HepG2 (cell line): ENCODE measurements at regions not wholly inside any gene's neighbourhood (a gene's known extent, or its start where the extent isn't known, plus 50 kb on each side); places are given as distances from the start of the nearest gene placed in this dataset.

Experiments used
- CREB1 ChIP-seq, 2 experiments: fragments of 450-650 bp in 1 of 2; IDR thresholded peaks; 2 replicates each; pipeline ENCODE4 v1.6.1; 2016 to 2017; ENCODE audit warnings: control low read depth in 1 of 2, mild to moderate bottlenecking in 1 of 2, missing compliant biosample characterization in 1 of 2, missing genetic modification characterization in 1 of 2
- FOXK2 ChIP-seq: fragments of 450-650 bp; IDR thresholded peaks from 2 replicates; pipeline ENCODE4 v1.6.1; 2016
- GABPB1 ChIP-seq: IDR thresholded peaks from 2 replicates; pipeline ENCODE4 v1.6.1; 2016; ENCODE audit warnings: mild to moderate bottlenecking, missing genetic modification reagents, moderate library complexity, missing compliant biosample characterization
- MLLT10 ChIP-seq: sonication (generic); formaldehyde crosslinking; IDR thresholded peaks from 2 replicates; pipeline ENCODE4 v1.4.0; 2020; ENCODE audit warnings: missing genetic modification reagents
- MTERF4 ChIP-seq: sonication (generic); formaldehyde crosslinking; IDR thresholded peaks from 2 replicates; pipeline ENCODE4 v1.8.0; 2023; ENCODE audit warnings: mild to moderate bottlenecking, missing genetic modification reagents
- MZF1 ChIP-seq: sonication (generic); formaldehyde crosslinking; IDR thresholded peaks from 2 replicates; pipeline ENCODE4 v1.8.1; 2023; ENCODE audit warnings: mild to moderate bottlenecking, missing genetic modification reagents, borderline replicate concordance
- PAF1 ChIP-seq: IDR thresholded peaks from 2 replicates; pipeline ENCODE4 v1.6.1; 2016; ENCODE audit warnings: missing genetic modification reagents, missing compliant biosample characterization
- PLRG1 ChIP-seq: fragments of 450-650 bp; conservative IDR thresholded peaks from 2 replicates; pipeline ENCODE4 v1.6.1; 2016
- RFX1 ChIP-seq: fragments of 450-650 bp; IDR thresholded peaks from 2 replicates; pipeline ENCODE4 v1.6.1; 2017
- STAG1 ChIP-seq: sonication (generic); formaldehyde crosslinking; IDR thresholded peaks from 2 replicates; pipeline ENCODE4 v1.4.0; 2020; ENCODE audit warnings: missing genetic modification reagents
- ZKSCAN5 ChIP-seq: sonication (generic); formaldehyde crosslinking; IDR thresholded peaks from 2 replicates; pipeline ENCODE4 v1.5.1; 2020; ENCODE audit warnings: mild to moderate bottlenecking, missing genetic modification reagents
- ZMYM2 ChIP-seq: sonication (generic); formaldehyde crosslinking; IDR thresholded peaks from 2 replicates; pipeline ENCODE4 v1.8.0; 2022; ENCODE audit warnings: mild to moderate bottlenecking, missing genetic modification reagents
- ZNF329 ChIP-seq: sonication (generic); formaldehyde crosslinking; IDR thresholded peaks from 2 replicates; pipeline ENCODE4 v1.9.0; 2021; ENCODE audit warnings: low read depth, mild to moderate bottlenecking, missing genetic modification reagents
- ZNF546 ChIP-seq: sonication (generic); formaldehyde crosslinking; conservative IDR thresholded peaks from 2 replicates; pipeline ENCODE4 v1.8.1; 2023; ENCODE audit warnings: mild to moderate bottlenecking, missing genetic modification reagents
- ZNF572 ChIP-seq: sonication (generic); formaldehyde crosslinking; IDR thresholded peaks from 2 replicates; pipeline ENCODE4 v1.5.1; 2020; ENCODE audit warnings: mild to moderate bottlenecking, missing genetic modification reagents
- TF ChIP-seq, protein P1 (sequence below): sonication (generic); formaldehyde crosslinking; IDR thresholded peaks from 2 replicates; pipeline ENCODE4 v1.9.0; 2021; ENCODE audit warnings: mild to moderate bottlenecking, missing genetic modification reagents
- TF ChIP-seq, protein P2 (sequence below): IDR thresholded peaks from 2 replicates; pipeline ENCODE4 v1.6.1; 2016; ENCODE audit warnings: missing compliant biosample characterization, missing genetic modification reagents, borderline replicate concordance
- TF ChIP-seq, protein P3 (sequence below): sonication (generic); formaldehyde crosslinking; IDR thresholded peaks from 2 replicates; pipeline ENCODE4 v1.4.0; 2020; ENCODE audit warnings: missing genetic modification reagents, borderline replicate concordance

DNA sequence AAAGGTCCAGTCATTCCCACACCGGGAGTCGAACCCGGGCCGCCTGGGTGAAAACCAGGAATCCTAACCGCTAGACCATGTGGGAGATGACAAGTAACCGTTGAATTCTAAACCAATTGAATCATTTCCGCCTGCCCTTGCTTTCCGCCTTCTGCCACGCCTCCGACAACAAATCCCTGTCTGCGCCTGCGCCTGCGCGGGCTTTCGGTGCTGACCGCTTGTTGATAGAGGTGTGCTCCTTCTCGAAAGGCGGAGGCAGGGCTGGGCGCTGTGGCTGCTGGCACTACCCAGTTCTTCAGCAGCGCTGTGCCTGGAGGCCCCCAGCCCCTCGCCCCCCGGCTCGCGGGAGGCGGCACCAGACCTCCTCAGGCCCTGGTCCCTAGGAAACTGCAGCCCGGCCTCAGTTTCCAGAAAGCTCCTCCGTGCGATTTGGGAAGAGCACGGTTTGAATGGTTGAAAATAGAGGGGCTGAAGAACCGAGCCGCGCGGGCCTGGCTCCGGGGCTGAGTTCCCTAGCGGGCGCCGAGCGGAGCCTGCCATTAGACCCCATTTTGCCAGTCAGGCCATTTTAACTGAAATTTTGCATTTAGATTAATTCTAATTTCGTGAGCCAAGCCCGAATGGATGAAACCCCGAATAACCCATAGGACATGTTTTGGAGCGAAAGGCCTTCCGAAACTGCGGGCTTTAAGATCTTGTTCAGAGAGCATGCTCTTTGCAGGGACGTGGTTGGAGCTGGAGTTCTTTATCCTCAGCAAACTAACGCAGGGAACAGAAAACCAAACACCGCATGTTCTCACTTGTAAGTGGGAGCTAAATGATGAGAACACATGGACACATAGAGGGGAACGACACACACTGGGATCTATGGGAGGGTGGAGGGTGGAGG lies 219.3 kb upstream of the ATP10A start (continued):
- TF ChIP-seq MLLT10 (CRISPR knock-in tag) = no peak
- TF ChIP-seq, protein P1, sequence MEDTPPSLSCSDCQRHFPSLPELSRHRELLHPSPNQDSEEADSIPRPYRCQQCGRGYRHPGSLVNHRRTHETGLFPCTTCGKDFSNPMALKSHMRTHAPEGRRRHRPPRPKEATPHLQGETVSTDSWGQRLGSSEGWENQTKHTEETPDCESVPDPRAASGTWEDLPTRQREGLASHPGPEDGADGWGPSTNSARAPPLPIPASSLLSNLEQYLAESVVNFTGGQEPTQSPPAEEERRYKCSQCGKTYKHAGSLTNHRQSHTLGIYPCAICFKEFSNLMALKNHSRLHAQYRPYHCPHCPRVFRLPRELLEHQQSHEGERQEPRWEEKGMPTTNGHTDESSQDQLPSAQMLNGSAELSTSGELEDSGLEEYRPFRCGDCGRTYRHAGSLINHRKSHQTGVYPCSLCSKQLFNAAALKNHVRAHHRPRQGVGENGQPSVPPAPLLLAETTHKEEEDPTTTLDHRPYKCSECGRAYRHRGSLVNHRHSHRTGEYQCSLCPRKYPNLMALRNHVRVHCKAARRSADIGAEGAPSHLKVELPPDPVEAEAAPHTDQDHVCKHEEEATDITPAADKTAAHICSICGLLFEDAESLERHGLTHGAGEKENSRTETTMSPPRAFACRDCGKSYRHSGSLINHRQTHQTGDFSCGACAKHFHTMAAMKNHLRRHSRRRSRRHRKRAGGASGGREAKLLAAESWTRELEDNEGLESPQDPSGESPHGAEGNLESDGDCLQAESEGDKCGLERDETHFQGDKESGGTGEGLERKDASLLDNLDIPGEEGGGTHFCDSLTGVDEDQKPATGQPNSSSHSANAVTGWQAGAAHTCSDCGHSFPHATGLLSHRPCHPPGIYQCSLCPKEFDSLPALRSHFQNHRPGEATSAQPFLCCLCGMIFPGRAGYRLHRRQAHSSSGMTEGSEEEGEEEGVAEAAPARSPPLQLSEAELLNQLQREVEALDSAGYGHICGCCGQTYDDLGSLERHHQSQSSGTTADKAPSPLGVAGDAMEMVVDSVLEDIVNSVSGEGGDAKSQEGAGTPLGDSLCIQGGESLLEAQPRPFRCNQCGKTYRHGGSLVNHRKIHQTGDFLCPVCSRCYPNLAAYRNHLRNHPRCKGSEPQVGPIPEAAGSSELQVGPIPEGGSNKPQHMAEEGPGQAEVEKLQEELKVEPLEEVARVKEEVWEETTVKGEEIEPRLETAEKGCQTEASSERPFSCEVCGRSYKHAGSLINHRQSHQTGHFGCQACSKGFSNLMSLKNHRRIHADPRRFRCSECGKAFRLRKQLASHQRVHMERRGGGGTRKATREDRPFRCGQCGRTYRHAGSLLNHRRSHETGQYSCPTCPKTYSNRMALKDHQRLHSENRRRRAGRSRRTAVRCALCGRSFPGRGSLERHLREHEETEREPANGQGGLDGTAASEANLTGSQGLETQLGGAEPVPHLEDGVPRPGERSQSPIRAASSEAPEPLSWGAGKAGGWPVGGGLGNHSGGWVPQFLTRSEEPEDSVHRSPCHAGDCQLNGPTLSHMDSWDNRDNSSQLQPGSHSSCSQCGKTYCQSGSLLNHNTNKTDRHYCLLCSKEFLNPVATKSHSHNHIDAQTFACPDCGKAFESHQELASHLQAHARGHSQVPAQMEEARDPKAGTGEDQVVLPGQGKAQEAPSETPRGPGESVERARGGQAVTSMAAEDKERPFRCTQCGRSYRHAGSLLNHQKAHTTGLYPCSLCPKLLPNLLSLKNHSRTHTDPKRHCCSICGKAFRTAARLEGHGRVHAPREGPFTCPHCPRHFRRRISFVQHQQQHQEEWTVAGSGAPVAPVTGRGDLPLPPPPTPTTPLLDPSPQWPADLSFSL (CRISPR knock-in tag) = no peak
- TF ChIP-seq PAF1 (CRISPR knock-in tag) = no peak
- no peak for TF ChIP-seq MTERF4
- TF ChIP-seq ZMYM2 (CRISPR knock-in tag) = no peak
- no peak for TF ChIP-seq MZF1
- no peak for TF ChIP-seq ZNF329
- TF ChIP-seq STAG1 (CRISPR knock-in tag) = no peak
- TF ChIP-seq, protein P2, sequence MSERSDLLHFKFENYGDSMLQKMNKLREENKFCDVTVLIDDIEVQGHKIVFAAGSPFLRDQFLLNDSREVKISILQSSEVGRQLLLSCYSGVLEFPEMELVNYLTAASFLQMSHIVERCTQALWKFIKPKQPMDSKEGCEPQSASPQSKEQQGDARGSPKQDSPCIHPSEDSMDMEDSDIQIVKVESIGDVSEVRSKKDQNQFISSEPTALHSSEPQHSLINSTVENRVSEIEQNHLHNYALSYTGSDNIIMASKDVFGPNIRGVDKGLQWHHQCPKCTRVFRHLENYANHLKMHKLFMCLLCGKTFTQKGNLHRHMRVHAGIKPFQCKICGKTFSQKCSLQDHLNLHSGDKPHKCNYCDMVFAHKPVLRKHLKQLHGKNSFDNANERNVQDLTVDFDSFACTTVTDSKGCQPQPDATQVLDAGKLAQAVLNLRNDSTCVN (CRISPR knock-in tag) = no peak
- TF ChIP-seq FOXK2 = peak; percentile 78
- no peak for TF ChIP-seq ZNF572
- TF ChIP-seq, protein P3, sequence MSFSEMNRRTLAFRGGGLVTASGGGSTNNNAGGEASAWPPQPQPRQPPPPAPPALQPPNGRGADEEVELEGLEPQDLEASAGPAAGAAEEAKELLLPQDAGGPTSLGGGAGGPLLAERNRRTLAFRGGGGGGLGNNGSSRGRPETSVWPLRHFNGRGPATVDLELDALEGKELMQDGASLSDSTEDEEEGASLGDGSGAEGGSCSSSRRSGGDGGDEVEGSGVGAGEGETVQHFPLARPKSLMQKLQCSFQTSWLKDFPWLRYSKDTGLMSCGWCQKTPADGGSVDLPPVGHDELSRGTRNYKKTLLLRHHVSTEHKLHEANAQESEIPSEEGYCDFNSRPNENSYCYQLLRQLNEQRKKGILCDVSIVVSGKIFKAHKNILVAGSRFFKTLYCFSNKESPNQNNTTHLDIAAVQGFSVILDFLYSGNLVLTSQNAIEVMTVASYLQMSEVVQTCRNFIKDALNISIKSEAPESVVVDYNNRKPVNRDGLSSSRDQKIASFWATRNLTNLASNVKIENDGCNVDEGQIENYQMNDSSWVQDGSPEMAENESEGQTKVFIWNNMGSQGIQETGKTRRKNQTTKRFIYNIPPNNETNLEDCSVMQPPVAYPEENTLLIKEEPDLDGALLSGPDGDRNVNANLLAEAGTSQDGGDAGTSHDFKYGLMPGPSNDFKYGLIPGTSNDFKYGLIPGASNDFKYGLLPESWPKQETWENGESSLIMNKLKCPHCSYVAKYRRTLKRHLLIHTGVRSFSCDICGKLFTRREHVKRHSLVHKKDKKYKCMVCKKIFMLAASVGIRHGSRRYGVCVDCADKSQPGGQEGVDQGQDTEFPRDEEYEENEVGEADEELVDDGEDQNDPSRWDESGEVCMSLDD = peak; percentile 44; the same call in 1 of the 2 replicates
- TF ChIP-seq GABPB1 (CRISPR knock-in tag) = peak; percentile 86
- TF ChIP-seq ZKSCAN5 (CRISPR knock-in tag) = no peak
- no peak for TF ChIP-seq PLRG1
- 0 out of 2 replicates have a peak, but pooled peaks have one; percentile 69 for TF ChIP-seq ZNF546 (CRISPR knock-in tag)
- peak; percentile 30; the same call in 1 of the 2 replicates for TF ChIP-seq CREB1 (IDR thresholded peaks at IDR 0.05)
- TF ChIP-seq CREB1 (CRISPR knock-in tag; IDR thresholded peaks at IDR 0.05) = peak; percentile 59; the same call in 1 of the 2 replicates
- no peak for TF ChIP-seq RFX1
